SK-N-SH treated with all-trans-retinoic acid at 6 μM for 48 hours (cell line): ENCODE measurements at regions not wholly inside any gene's neighbourhood (a gene's known extent, or its start where the extent isn't known, plus 50 kb on each side); places are given as distances from the start of the nearest gene placed in this dataset.

Experiments used
- BACH2 ChIP-seq: fragments of 250-450 bp; sonication (Bioruptor Pico); IDR thresholded peaks from 2 replicates; pipeline ENCODE4 v1.9.0; 2021; ENCODE audit warnings: mild to moderate bottlenecking, borderline replicate concordance
- PPARA ChIP-seq: fragments of 250-450 bp; sonication (Bioruptor Pico); IDR thresholded peaks from 2 replicates; pipeline ENCODE4 v1.5.0; 2020; ENCODE audit warnings: mild to moderate bottlenecking, borderline replicate concordance
- ZNF70 ChIP-seq: fragments of 450-650 bp; formaldehyde crosslinking; IDR thresholded peaks from 2 replicates; pipeline ENCODE4 v1.5.0; 2020; ENCODE audit warnings: mild to moderate bottlenecking, moderate library complexity
- TF ChIP-seq, protein P1 (sequence below): fragments of 250-450 bp; sonication (Bioruptor Pico); IDR thresholded peaks from 2 replicates; pipeline ENCODE4 v1.5.0; 2020; ENCODE audit warnings: mild to moderate bottlenecking, moderate library complexity

DNA sequence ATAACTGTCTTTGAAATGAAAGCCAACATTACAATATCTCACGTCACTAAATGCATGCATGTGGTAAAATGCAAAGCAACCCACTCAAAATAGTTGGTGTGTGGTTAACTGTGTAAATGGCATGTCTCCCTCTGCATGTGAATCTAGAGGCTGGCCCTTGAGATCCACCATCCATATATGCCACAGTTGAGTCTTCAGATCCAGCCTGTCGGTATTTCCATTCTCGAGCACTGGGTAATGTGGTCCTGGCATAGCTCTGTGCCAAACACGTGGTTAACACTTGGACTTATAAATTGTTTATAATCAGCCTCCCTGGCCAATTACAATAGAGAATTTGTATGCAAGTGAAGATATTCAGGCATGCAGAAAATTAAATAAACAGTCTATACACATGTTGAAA is 90.3 kb downstream of the LYZL1 start:
- TF ChIP-seq BACH2 (no peak), PPARA (CRISPR knock-in tag) (no peak), ZNF70 (CRISPR knock-in tag) (no peak)
- TF ChIP-seq, protein P1, sequence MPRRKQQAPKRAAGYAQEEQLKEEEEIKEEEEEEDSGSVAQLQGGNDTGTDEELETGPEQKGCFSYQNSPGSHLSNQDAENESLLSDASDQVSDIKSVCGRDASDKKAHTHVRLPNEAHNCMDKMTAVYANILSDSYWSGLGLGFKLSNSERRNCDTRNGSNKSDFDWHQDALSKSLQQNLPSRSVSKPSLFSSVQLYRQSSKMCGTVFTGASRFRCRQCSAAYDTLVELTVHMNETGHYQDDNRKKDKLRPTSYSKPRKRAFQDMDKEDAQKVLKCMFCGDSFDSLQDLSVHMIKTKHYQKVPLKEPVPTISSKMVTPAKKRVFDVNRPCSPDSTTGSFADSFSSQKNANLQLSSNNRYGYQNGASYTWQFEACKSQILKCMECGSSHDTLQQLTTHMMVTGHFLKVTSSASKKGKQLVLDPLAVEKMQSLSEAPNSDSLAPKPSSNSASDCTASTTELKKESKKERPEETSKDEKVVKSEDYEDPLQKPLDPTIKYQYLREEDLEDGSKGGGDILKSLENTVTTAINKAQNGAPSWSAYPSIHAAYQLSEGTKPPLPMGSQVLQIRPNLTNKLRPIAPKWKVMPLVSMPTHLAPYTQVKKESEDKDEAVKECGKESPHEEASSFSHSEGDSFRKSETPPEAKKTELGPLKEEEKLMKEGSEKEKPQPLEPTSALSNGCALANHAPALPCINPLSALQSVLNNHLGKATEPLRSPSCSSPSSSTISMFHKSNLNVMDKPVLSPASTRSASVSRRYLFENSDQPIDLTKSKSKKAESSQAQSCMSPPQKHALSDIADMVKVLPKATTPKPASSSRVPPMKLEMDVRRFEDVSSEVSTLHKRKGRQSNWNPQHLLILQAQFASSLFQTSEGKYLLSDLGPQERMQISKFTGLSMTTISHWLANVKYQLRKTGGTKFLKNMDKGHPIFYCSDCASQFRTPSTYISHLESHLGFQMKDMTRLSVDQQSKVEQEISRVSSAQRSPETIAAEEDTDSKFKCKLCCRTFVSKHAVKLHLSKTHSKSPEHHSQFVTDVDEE (CRISPR knock-in tag): no peak
